Adrenal gland (tissue), 5 donors: ENCODE measurements at regions not wholly inside any gene's neighbourhood (a gene's known extent, or its start where the extent isn't known, plus 50 kb on each side); places are given as distances from the start of the nearest gene placed in this dataset.

ENCODE experiments used
- POLR2A ChIP-seq, 2 donors: fragments of 450-650 bp; IDR thresholded peaks; one replicate each; pipeline ENCODE4 v1.6.1; 2017; ENCODE audit warnings: antibody characterized with exemption in 2 of 2, mild to moderate bottlenecking in 2 of 2, moderate library complexity in 1 of 2
- TF ChIP-seq, protein P1 (sequence below), 6 experiments: fragments of 450-650 bp in 4 of 6; fragments of 200-600 bp in 2 of 6; sonication (generic) in 1 of 6; IDR thresholded peaks; 1 replicate in 5 of 6; 2 replicates in 1 of 6; pipeline versions ENCODE4 v1.5.1 to v1.8.0; 2016 to 2021; ENCODE audit warnings: antibody characterized with exemption in 6 of 6, mild to moderate bottlenecking in 2 of 6, moderate library complexity in 1 of 6
- donor health status: DM: no; HTN: no; CAD: no.

DNA sequence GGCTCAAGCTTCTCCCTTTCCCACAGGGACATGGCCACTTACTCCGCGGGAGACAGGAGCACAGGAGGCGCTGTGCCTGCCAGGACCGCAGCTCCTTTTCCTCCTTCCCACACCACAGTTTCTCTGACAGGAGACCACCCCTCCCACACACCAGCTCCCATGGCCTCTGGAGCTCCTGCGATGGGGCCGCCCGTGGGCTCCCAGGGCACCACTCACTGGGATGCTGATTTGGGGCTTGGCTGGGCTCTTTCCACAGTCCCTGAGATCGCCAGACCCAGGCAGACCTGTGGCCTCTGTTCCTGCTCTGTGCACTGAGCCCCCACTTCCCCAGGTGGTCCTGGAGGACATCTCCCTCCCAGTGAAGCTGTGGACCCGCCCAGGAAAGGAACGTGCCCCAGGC, 226.9 kb upstream of the SHH start:
- TF ChIP-seq, protein P1, sequence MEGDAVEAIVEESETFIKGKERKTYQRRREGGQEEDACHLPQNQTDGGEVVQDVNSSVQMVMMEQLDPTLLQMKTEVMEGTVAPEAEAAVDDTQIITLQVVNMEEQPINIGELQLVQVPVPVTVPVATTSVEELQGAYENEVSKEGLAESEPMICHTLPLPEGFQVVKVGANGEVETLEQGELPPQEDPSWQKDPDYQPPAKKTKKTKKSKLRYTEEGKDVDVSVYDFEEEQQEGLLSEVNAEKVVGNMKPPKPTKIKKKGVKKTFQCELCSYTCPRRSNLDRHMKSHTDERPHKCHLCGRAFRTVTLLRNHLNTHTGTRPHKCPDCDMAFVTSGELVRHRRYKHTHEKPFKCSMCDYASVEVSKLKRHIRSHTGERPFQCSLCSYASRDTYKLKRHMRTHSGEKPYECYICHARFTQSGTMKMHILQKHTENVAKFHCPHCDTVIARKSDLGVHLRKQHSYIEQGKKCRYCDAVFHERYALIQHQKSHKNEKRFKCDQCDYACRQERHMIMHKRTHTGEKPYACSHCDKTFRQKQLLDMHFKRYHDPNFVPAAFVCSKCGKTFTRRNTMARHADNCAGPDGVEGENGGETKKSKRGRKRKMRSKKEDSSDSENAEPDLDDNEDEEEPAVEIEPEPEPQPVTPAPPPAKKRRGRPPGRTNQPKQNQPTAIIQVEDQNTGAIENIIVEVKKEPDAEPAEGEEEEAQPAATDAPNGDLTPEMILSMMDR (IDR thresholded peaks at IDR 0.05) = no peak
- TF ChIP-seq POLR2A (IDR thresholded peaks at IDR 0.05) = no peak
